NAMALWA (cell line): ENCODE measurements at regions not wholly inside any gene's neighbourhood (a gene's known extent, or its start where the extent isn't known, plus 50 kb on each side); places are given as distances from the start of the nearest gene placed in this dataset.
A peak's percentile ranks its signal among the peaks of the same experiment; 100 is the strongest.
"Not testable (repeated sequence)": the region's sequence is repeated elsewhere in the genome, so short reads cannot be mapped to it uniquely, and the experiment has no call there.

Experiments
- DNase-seq: peaks from one replicate; pipeline ENCODE4 v3.0.0-alpha.2; 2015; ENCODE audit warnings: low spot score

- DNase-seq = no peak
Observed at GRCh38 chr11:25319127-25319526, 822.3 kb downstream of the LUZP2 start.

DNA sequence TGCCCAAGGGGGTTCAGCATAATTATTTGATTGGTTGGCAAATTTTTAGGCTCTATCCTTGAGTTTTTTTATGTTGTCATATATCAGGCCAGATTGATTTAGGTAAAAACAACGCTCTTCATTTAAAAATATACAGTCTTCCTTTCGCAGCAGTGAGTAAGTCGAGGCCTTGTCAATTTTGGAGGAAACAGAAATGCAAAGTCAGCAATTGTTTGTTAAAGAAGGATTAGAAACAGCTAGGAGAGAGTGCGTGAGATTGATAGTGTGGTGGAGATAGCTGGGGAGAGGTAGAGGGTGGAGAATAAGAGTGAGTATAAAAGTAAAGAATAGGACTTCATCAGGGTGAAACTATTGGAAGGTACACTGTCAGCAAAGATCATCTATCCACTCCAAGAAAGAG lies 830.8 kb downstream of the LUZP2 start:
- no peak for DNase-seq

DNA sequence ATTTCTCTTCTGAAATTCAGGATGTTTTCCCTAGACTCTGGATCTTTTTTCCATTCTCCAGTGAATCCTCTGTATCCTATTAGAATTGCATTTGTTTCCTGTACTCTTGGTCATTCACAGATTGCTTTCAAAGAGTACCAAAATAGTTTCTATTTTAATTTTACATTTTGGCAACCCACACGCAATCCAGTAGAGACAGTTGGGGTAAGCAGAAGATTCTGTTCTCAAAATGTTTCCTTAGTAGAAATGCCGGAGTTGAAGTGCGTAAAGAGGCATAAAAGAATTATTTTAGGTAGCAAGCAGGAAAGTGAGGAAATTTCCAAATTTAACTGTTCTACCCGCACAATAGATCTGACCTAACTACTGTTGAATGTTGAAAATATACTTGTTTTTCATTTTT lies 842.4 kb downstream of the LUZP2 start:
- no peak for DNase-seq

DNA sequence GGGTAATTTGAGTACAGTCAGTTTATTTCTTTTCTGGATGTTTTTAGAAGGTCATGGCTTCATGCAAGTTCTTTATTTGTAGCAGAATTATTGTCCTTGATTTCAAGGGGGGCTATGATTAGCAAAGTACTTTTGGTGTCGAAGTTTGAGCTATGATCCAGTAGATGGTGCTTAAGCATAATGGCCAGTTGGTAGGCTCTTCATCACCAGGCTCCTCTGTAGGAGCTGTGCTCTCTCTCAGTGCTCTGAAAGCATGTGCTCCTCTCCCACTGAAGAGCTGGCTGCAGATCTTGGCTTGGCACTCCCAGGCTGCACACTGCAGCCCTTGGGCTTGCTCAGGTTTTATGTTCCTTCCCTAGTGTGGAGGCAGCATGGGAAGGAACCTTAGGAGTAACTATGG lies 852.7 kb downstream of the LUZP2 start:
- no peak for DNase-seq

GRCh38 chr11:25350899-25351803 lies 854.3 kb downstream of the LUZP2 start:
- no peak for DNase-seq

- no peak for DNase-seq
Observed at GRCh38 chr11:25357133-25357532, 860.3 kb downstream of the LUZP2 start.

DNA sequence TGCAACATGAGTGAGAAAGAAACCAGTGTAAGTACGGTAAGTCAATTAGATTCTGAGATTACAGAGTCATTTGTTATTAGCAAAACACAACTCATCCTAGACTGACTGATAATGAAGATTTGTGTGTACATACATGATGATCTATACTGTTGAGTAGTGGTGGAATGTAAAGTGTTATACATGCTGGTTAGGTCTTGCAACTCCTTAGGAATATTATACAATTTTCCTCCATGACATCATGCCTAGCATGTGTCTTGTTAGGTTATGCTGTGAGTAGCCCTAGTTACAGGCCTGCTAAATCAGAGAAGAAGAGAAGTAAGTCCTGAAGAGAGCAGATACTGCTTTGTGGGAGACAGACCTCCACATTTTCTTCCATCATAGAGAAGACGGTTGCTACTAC lies 880.6 kb downstream of the LUZP2 start:
- DNase-seq = no peak

- DNase-seq = no peak
Observed at GRCh38 chr11:25396847-25397246, 900.0 kb downstream of the LUZP2 start.

DNA sequence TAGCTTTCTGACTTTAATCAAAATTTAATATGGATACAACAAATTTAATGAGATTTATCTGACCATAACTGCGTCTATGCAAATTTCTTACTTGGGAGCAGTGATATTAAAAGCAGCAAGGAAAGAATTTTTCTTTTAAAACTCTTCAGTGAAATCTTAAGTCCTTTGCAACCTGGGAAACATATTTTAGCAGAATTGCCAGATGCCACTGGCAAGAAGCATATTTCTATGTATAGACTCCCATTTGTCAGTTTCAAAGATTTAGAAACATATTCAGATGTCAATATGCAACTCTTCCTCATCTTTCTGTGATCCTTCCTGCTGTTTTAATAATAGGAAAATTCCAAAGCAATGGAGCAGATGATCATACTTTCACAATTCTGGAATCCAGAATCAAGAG lies 911.3 kb downstream of the LUZP2 start:
- DNase-seq = no peak

- no peak for DNase-seq
Observed at GRCh38 chr11:25415793-25416192, 916.1 kb upstream of the ANO3 start.

DNA sequence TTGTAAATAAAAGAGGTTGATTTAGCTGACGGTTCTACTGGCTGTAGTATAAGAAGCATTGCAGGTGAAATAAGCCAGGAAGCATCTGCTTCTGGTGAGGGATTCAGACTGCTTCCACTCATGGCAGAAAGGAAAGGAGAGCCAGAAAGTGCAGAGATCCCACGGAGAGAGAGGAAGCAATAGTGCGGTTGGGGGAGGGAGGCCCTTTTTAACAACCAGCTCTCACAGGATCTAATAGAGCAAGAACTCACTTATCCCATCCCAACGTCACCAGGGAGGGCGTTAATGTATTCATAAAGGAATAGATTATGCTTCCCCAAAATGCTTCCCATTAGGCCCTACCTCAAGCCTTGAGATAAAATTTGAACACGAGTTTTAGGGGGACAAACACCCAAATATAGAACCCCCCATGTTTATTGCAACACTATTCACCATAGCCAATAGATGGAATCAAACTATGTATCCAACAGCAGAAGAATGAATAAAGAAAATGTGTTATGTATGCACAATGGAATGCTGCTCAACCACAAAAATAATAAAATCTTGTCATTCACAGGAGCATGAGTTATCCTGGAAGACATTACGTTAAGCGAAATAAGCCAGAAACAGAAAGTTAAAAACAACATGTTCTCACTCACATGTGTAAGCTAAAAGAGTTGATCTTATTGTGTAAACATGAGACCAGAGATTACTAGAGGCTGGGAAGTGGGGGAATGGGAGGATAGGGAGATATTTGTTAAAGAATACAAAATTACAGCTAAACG lies 908.3 kb upstream of the ANO3 start:
- no peak for DNase-seq

DNA sequence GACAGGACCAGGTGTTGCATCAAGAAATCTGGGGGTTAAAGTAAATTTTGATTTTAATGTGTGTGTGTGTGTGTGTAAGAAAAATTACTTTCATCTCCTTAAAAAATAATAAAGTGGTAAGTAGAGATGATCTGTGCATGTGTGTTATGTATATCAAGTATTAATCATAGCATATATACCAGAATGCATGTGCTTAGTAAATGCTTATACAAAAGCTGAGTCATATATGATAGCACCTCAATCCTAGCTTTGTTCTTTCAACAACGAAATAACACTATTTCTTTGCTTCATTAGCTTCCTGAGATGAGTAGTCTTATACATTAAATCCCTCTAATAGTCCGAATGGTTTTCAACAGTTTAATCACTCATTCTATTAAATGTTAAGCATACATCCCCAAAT lies 899.6 kb upstream of the ANO3 start:
- DNase-seq = no peak

DNA sequence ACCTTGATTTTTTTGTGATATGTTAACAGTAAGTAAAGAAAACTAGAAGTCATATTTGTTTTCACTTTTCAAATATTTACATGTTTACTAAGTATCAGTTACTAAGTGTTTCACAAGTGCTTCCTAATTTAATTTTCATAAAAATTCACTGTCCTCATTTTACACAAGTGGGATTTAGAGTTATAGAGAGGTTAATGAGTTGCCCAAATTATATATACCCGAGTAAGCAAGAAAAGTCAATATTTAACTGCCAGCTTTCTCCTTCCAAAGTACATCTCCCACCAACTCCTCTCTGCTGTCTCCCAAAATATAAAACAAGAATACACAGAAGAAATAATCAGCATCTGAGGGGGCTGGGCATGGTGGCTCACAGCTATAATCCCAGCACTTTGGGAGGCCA lies 896.7 kb upstream of the ANO3 start:
- DNase-seq = no peak

DNA sequence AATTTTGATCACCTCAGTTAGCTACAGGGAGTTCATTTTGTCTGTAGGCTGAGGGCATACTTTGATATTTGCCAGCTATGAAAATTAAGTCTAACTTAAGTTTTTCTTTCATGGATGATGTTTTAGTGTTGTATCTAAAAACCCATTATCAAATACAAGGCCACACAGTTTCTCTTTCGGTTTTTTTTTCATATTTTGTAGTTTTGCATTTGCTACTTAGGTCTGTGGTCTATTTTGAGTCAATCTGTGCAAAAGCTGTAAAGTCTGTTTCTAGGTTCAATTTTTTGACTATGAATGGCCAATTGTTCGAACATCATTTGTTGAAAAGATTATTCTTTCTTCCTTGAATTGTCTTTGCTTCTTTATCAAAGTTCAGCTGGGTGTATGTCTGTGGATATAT lies 895.6 kb upstream of the ANO3 start:
- no peak for DNase-seq

- peak; percentile 34 for DNase-seq
Observed at GRCh38 chr11:25441421-25441820, 890.5 kb upstream of the ANO3 start.

DNA sequence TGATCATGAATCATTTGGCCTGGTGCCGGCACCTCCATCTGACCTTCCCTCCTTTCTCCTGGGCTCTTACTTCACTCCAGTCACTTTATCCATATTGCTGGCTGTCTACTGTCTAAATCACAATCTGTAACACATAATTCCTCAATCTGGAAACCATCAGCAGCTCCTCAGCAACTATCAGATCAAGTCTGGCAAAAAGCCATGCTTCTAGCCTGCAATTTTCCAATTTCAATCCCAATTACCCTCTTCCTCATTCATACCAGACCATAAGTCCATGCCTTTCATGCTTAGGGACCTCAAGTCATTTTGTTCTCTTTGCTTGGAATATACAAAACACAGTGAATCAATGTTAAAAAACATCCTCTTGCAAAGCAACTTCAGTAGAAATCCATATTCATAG lies 882.8 kb upstream of the ANO3 start:
- DNase-seq = no peak

- DNase-seq = no peak
Observed at GRCh38 chr11:25453471-25453870, 878.5 kb upstream of the ANO3 start.

DNA sequence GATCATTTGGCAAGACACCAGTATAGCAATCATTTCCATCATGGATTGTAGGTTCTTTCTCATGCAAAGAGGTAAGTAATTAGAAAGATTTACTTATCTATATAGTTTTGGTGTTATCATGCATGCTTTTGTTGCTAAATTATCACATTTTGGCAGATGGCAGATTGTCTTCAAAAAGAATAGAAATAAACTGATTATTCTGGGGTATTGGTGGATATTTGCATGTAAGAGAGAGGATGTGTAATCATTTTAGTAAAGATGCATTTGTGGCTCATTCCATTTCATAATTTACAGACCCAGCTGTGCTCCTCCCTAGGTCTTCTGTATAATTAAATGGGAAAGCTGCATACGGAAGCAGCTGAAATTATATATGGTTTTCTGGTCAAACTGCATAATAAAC lies 875.7 kb upstream of the ANO3 start:
- no peak for DNase-seq

GRCh38 chr11:25483915-25484635 lies 847.9 kb upstream of the ANO3 start:
- DNase-seq = no peak

GRCh38 chr11:25485315-25485714 lies 846.6 kb upstream of the ANO3 start:
- no peak for DNase-seq

DNA sequence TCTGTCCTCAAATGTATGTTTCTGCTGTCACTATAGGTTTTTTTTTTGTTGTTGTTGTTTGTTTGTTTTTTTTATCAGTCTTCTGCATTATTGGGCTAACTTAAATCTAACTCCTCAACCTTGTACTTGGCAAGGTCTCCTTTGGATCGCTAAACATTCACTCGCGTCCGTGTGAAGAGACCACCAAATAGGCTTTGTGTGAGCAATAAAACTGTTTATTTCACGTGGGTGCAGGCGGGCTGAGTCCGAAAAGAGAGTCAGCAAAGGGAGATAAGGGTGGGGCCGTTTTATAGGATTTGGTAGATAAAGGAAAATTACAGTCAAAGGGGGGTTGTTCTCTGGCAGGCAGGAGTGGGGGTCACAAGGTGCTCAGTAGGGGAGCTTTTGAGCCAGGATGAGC lies 845.6 kb upstream of the ANO3 start:
- DNase-seq = not testable (repeated sequence)

GRCh38 chr11:25488176-25488575 lies 843.8 kb upstream of the ANO3 start:
- not testable (repeated sequence) for DNase-seq

GRCh38 chr11:25501426-25501825 lies 830.5 kb upstream of the ANO3 start:
- DNase-seq = not testable (repeated sequence)
